ENCODE measurements at regions not wholly inside any gene's neighbourhood (a gene's known extent, or its start where the extent isn't known, plus 50 kb on each side); places are given as distances from the start of the nearest gene placed in this dataset.

- intact Hi-C loops (cut with DNase I): loop anchor here (5.0 to 10.0 kb wide), 3 partner anchors 755 to 1263 kb away; no protein-coding TSS in a partner anchor
- Histone ChIP-seq H3K9me3 (no peaks in the 10 kb centered on the region), H3K27me3 (ENCODE audit: insufficient read depth in 3 of 3, low read length in 2 of 3) (peaks cover 0 to 4% (median 0%) of the 10 kb centered on the region in 3 donors), H3K36me3 (ENCODE audit: insufficient read depth in 1 of 2, low read depth in 1 of 2) (no peaks in the 10 kb centered on the region), H3K4me3 (no peak overlapping the region), H3K4me1 (no peaks in the 10 kb centered on the region), H3K27ac (no peak overlapping the region)
- ATAC-seq (no peak), DNase-seq (no peak)
- TF ChIP-seq CTCF (IDR thresholded peaks at IDR 0.05): no peak
- 94 to 99% (median 96%) methylated on average over 5 of the region's 5 CpGs for WGBS, 3 donors
These were observed 272.2 kb downstream of the CDC5L start for GRCh38 chr6:44659726-44660125.

- Histone ChIP-seq H3K9me3 (no peaks in the 10 kb centered on the region), H3K36me3 (ENCODE audit: insufficient read depth in 1 of 2, low read depth in 1 of 2) (no peaks in the 10 kb centered on the region), H3K27me3 (ENCODE audit: insufficient read depth in 3 of 3, low read length in 2 of 3) (no peaks in the 10 kb centered on the region), H3K4me3 (no peak overlapping the region), H3K4me1 (no peaks in the 10 kb centered on the region), H3K27ac (no peak overlapping the region)
- ATAC-seq (no peak), DNase-seq (no peak)
- intact Hi-C loops (cut with DNase I): no loop called here
- WGBS, 3 donors: 59 to 71% (median 60%) methylated on average over 9 of the region's 9 CpGs
- TF ChIP-seq CTCF (IDR thresholded peaks at IDR 0.05): no peak
These were observed 273.2 kb downstream of the CDC5L start for GRCh38 chr6:44660561-44661220.

GRCh38 chr6:44661221-44662008 is 273.9 kb downstream of the CDC5L start:
- Histone ChIP-seq H3K4me3 (no peak overlapping the region), H3K4me1 (no peaks in the 10 kb centered on the region), H3K27me3 (ENCODE audit: insufficient read depth in 3 of 3, low read length in 2 of 3) (no peaks in the 10 kb centered on the region), H3K27ac (no peak overlapping the region), H3K9me3 (no peaks in the 10 kb centered on the region), H3K36me3 (ENCODE audit: insufficient read depth in 1 of 2, low read depth in 1 of 2) (no peaks in the 10 kb centered on the region)
- no peak for TF ChIP-seq CTCF (IDR thresholded peaks at IDR 0.05)
- ATAC-seq (no peak), DNase-seq (no peak)
- WGBS, 3 donors: 80 to 90% (median 83%) methylated on average over 7 of the region's 7 CpGs
- intact Hi-C loops (cut with DNase I): no loop called here

GRCh38 chr6:44662461-44663121 is 275.1 kb downstream of the CDC5L start:
- DNase-seq: no peak
- no peaks in the 10 kb centered on the region for H3K4me1 ChIP-seq
- H3K9me3 ChIP-seq: no peaks in the 10 kb centered on the region
- H3K36me3 ChIP-seq (ENCODE audit: insufficient read depth in 1 of 2, low read depth in 1 of 2): no peaks in the 10 kb centered on the region
- H3K4me3 ChIP-seq: no peak overlapping the region
- no peak for ATAC-seq
- intact Hi-C loops (cut with DNase I): no loop called here
- H3K27me3 ChIP-seq (ENCODE audit: insufficient read depth in 3 of 3, low read length in 2 of 3): no peaks in the 10 kb centered on the region
- no peak for TF ChIP-seq CTCF (IDR thresholded peaks at IDR 0.05)
- WGBS, 3 donors: 42 to 51% (median 42%) methylated on average over 13 of the region's 13 CpGs
- H3K27ac ChIP-seq: no peak overlapping the region
